A549 (cell line): ENCODE measurements at regions not wholly inside any gene's neighbourhood (a gene's known extent, or its start where the extent isn't known, plus 50 kb on each side); places are given as distances from the start of the nearest gene placed in this dataset.

Experiments
- ATAC-seq, 2 experiments: fragments of 200-7000 bp in 1 of 2; fragments of >200 bp in 1 of 2; cut with Nextera tagmentation in 1 of 2; cut with Tn5 transposase in 1 of 2; 3 replicates each; pipeline versions ENCODE4 v1.8.0 to v1.9.1; 2018 to 2020; ENCODE audit warnings: mild to moderate bottlenecking in 1 of 2, moderate library complexity in 1 of 2
- CTCF ChIA-PET: fragments of 300-600 bp; sonication (Branson Sonifier 250); formaldehyde crosslinking; extraction: SDS; loops from one replicate; lab custom pipeline; 2021; ENCODE audit warnings: antibody characterized with exemption, inconsistent platforms; lab: Yijun Ruan, JAX
- POLR2A ChIA-PET: fragments of 350-600 bp; formaldehyde crosslinking; extraction: SDS; loops from one replicate; lab custom pipeline; 2021; ENCODE audit warnings: antibody characterized with exemption, inconsistent platforms; lab: Yijun Ruan, JAX
- DNase-seq, 2 experiments: peaks; one replicate each; pipeline versions ENCODE4 v3.0.0 to v3.0.0-alpha.2; 2011 to 2016; ENCODE audit warnings: low read depth in 1 of 2, low spot score in 1 of 2
- FAIRE-seq: peaks from 2 replicates; lab custom pipeline; 2011; peaks lifted over from hg19 to GRCh38; lab: Jason Lieb, UNC
- H3K27ac ChIP-seq, 2 experiments: fragments of >200 bp; sonication (Bioruptor Twin); formaldehyde crosslinking; 3 replicates each; pipeline ENCODE4 v1.5.1; 2016 to 2017
- H3K4me1 ChIP-seq: fragments of >200 bp; sonication (Bioruptor Twin); formaldehyde crosslinking; 3 replicates; pipeline ENCODE4 v1.6.1; 2016
- H3K4me2 ChIP-seq: fragments of >200 bp; sonication (Bioruptor Twin); formaldehyde crosslinking; 3 replicates; pipeline ENCODE4 v1.6.1; 2016
- H3K4me3 ChIP-seq: fragments of >200 bp; sonication (Bioruptor Twin); formaldehyde crosslinking; 3 replicates; pipeline ENCODE4 v1.5.1; 2016
- H3K9me3 ChIP-seq: fragments of >200 bp; sonication (Bioruptor Twin); formaldehyde crosslinking; 3 replicates; pipeline ENCODE4 v1.6.1; 2016
- CHD4 ChIP-seq: fragments of 200-600 bp; sonication (generic); IDR thresholded peaks from 2 replicates; pipeline ENCODE4 v1.6.1; 2016; ENCODE audit warnings: antibody characterized with exemption, mild to moderate bottlenecking, borderline replicate concordance
- FOSB ChIP-seq: fragments of 250-450 bp; sonication (Bioruptor Pico); IDR thresholded peaks from 2 replicates; pipeline ENCODE4 v1.5.0; 2020; ENCODE audit warnings: mild to moderate bottlenecking, moderate library complexity
- POLR2A ChIP-seq: IDR thresholded peaks from 2 replicates; pipeline ENCODE4 v1.6.1; 2012; ENCODE audit warnings: mild to moderate bottlenecking, low read length
- RCOR1 ChIP-seq: fragments of 150-350 bp; IDR thresholded peaks from 2 replicates; pipeline ENCODE4 v1.6.1; 2014; ENCODE audit warnings: antibody characterized with exemption, low read length, low read depth
- RNF2 ChIP-seq: fragments of 200-600 bp; sonication (generic); IDR thresholded peaks from 2 replicates; pipeline ENCODE4 v1.6.1; 2016; ENCODE audit warnings: low read depth, mild to moderate bottlenecking, antibody characterized with exemption, moderate library complexity, borderline replicate concordance
- SREBF2 ChIP-seq: fragments of 450-650 bp; IDR thresholded peaks from 2 replicates; pipeline ENCODE4 v1.6.1; 2014; ENCODE audit warnings: mild to moderate bottlenecking, moderate library complexity
- WGBS: methylation state at CpG from one replicate; pipeline ENCODE4 v1.1.6; 2017; ENCODE audit errors: missing lambda C conversion rate; 5-methylcytosine and 5-hydroxymethylcytosine counted together
- TF ChIP-seq, protein P1 (sequence below): fragments of >200 bp; sonication (Bioruptor Twin); formaldehyde crosslinking; IDR thresholded peaks from 3 replicates; pipeline ENCODE4 v1.5.1; 2016
- TF ChIP-seq, protein P2 (sequence below): IDR thresholded peaks from 2 replicates; pipeline ENCODE4 v1.6.1; 2012
- TF ChIP-seq, protein P3 (sequence below): fragments of 250-450 bp; sonication (Bioruptor Pico); IDR thresholded peaks from 2 replicates; pipeline ENCODE4 v1.5.0; 2020; ENCODE audit warnings: low read depth, mild to moderate bottlenecking, moderate library complexity
- TF ChIP-seq, protein P4 (sequence below): fragments of >200 bp; sonication (Bioruptor Twin); formaldehyde crosslinking; IDR thresholded peaks from 2 replicates; pipeline ENCODE4 v1.6.1; 2016

DNA sequence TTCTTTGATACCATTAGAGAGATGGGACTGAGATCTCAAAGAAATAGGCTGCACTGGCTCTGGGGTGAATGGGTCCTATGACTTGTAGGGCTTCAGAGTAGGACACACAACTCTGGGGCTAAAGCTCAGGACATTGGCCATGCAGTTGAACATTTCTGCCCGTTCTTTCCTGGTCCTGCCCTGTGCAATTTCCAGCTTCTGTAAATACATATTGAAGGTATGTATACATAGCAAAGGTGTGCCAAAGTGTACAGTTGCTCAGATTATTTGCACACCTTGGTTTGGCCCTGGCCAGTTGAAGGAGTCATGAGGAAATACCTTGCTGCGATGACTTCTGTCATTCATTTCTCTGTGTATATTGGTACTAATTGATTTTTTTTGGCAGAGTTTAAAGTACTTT, 52.8 kb upstream of the TAF11L2 start:
- ChIA-PET CTCF (no interaction called here), POLR2A (interaction anchor here (0.7 kb wide), 1 partner anchor 50 kb away, joined by 3 read pairs; no protein-coding TSS in a partner anchor)
- peaks cover 23% of the 10 kb centered on the region for H3K4me1 ChIP-seq
- TF ChIP-seq POLR2A = no peak
- TF ChIP-seq, protein P1, sequence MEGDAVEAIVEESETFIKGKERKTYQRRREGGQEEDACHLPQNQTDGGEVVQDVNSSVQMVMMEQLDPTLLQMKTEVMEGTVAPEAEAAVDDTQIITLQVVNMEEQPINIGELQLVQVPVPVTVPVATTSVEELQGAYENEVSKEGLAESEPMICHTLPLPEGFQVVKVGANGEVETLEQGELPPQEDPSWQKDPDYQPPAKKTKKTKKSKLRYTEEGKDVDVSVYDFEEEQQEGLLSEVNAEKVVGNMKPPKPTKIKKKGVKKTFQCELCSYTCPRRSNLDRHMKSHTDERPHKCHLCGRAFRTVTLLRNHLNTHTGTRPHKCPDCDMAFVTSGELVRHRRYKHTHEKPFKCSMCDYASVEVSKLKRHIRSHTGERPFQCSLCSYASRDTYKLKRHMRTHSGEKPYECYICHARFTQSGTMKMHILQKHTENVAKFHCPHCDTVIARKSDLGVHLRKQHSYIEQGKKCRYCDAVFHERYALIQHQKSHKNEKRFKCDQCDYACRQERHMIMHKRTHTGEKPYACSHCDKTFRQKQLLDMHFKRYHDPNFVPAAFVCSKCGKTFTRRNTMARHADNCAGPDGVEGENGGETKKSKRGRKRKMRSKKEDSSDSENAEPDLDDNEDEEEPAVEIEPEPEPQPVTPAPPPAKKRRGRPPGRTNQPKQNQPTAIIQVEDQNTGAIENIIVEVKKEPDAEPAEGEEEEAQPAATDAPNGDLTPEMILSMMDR = no peak
- TF ChIP-seq, protein P2, sequence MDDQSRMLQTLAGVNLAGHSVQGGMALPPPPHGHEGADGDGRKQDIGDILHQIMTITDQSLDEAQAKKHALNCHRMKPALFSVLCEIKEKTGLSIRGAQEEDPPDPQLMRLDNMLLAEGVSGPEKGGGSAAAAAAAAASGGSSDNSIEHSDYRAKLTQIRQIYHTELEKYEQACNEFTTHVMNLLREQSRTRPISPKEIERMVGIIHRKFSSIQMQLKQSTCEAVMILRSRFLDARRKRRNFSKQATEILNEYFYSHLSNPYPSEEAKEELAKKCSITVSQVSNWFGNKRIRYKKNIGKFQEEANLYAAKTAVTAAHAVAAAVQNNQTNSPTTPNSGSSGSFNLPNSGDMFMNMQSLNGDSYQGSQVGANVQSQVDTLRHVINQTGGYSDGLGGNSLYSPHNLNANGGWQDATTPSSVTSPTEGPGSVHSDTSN = no peak
- no peak for TF ChIP-seq CHD4
- TF ChIP-seq FOSB (CRISPR knock-in tag) = no peak
- TF ChIP-seq, protein P3, sequence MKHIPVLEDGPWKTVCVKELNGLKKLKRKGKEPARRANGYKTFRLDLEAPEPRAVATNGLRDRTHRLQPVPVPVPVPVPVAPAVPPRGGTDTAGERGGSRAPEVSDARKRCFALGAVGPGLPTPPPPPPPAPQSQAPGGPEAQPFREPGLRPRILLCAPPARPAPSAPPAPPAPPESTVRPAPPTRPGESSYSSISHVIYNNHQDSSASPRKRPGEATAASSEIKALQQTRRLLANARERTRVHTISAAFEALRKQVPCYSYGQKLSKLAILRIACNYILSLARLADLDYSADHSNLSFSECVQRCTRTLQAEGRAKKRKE (CRISPR knock-in tag) = no peak
- TF ChIP-seq RNF2 = no peak
- TF ChIP-seq, protein P4, sequence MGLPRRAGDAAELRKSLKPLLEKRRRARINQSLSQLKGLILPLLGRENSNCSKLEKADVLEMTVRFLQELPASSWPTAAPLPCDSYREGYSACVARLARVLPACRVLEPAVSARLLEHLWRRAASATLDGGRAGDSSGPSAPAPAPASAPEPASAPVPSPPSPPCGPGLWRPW = no peak
- TF ChIP-seq RCOR1 = no peak
- TF ChIP-seq SREBF2 = no peak
- ATAC-seq = peak in 1 of 2 experiments; percentile 36; a peak in 1 of 6 replicates
- no peak overlapping the region for H3K4me3 ChIP-seq
- H3K4me2 ChIP-seq = peak overlapping the region; percentile 34
- no peaks in the 10 kb centered on the region for H3K9me3 ChIP-seq
- FAIRE-seq = no peak
- peak overlapping the region in 1 of 2 experiments; percentile 56; a peak in 1 of 6 replicates for H3K27ac ChIP-seq
- peak in 1 of 2 experiments; percentile 12 for DNase-seq
- 38% methylated on average over 2 of the region's 2 CpGs for WGBS
